Loucy (cell line): ENCODE measurements at regions not wholly inside any gene's neighbourhood (a gene's known extent, or its start where the extent isn't known, plus 50 kb on each side); places are given as distances from the start of the nearest gene placed in this dataset.

ENCODE experiments used
- CTCF ChIP-seq: fragments of 200-600 bp; sonication (generic); conservative IDR thresholded peaks from 2 replicates; pipeline ENCODE4 v1.5.1; 2014; ENCODE audit warnings: mild to moderate bottlenecking, antibody characterized with exemption, low read length
- EZH2phosphoT487 ChIP-seq: fragments of 200-600 bp; IDR thresholded peaks from 2 replicates; pipeline ENCODE4 v1.6.1; 2018; ENCODE audit warnings: antibody characterized with exemption, mild to moderate bottlenecking, moderate library complexity, borderline replicate concordance

GRCh38 chr13:103757361-103757760 is 691.1 kb upstream of the SLC10A2 start:
- no peak for TF ChIP-seq CTCF
- no peak for TF ChIP-seq EZH2phosphoT487
